WTC11 (cell line): ENCODE measurements at regions not wholly inside any gene's neighbourhood (a gene's known extent, or its start where the extent isn't known, plus 50 kb on each side); places are given as distances from the start of the nearest gene placed in this dataset.

Source experiments
- ATAC-seq: fragments of 200-7000 bp; cut with Tn5 transposase; 2 replicates; pipeline ENCODE4 v1.10.0; 2021; ENCODE audit warnings: mild to moderate bottlenecking, moderate library complexity
- CTCF ChIA-PET: fragments of 300-600 bp; sonication (Branson Sonifier 250); formaldehyde crosslinking; loops from one replicate; lab custom pipeline; 2021; ENCODE audit warnings: antibody characterized with exemption; lab: Charles Lee
- POLR2A ChIA-PET: fragments of 350-600 bp; sonication (Branson Sonifier 250); formaldehyde crosslinking; loops from one replicate; lab custom pipeline; 2021; ENCODE audit warnings: antibody characterized with exemption; lab: Charles Lee
- DNase-seq: peaks from one replicate; pipeline ENCODE4 v3.0.0; 2021; ENCODE audit warnings: low spot score
- H3K27ac Mint-ChIP-seq: 2 replicates; pipeline ENCODE4 v1.8.0; 2021; ENCODE audit warnings: mixed read lengths
- H3K27me3 Mint-ChIP-seq: 2 replicates; pipeline ENCODE4 v1.8.0; 2021; ENCODE audit warnings: low read depth, mild to moderate bottlenecking, moderate library complexity, mixed read lengths
- H3K36me3 Mint-ChIP-seq: 2 replicates; pipeline ENCODE4 v1.8.0; 2021; ENCODE audit warnings: mixed read lengths
- H3K4me1 Mint-ChIP-seq: 2 replicates; pipeline ENCODE4 v1.8.0; 2022; ENCODE audit warnings: mixed read lengths
- H3K4me3 Mint-ChIP-seq: 2 replicates; pipeline ENCODE4 v1.8.0; 2021; ENCODE audit warnings: mild to moderate bottlenecking, moderate library complexity, mixed read lengths
- H3K9me3 Mint-ChIP-seq: 2 replicates; pipeline ENCODE4 v1.8.0; 2021; ENCODE audit warnings: mixed read lengths
- ATF2 ChIP-seq: sonication (generic); formaldehyde crosslinking; IDR thresholded peaks from 2 replicates; pipeline ENCODE4 v1.8.1; 2022; ENCODE audit warnings: low read depth, missing genetic modification reagents, borderline replicate concordance
- FOXP4 ChIP-seq: sonication (generic); formaldehyde crosslinking; IDR thresholded peaks from 2 replicates; pipeline ENCODE4 v1.8.0; 2022; ENCODE audit warnings: mild to moderate bottlenecking, missing genetic modification reagents
- JAZF1 ChIP-seq: fragments of 250-450 bp; sonication (Bioruptor Pico); IDR thresholded peaks from 2 replicates; pipeline ENCODE4 v1.9.0; 2021; ENCODE audit warnings: moderate library complexity, mild to moderate bottlenecking, inconsistent platforms
- MXD4 ChIP-seq: fragments of 250-450 bp; sonication (Bioruptor Pico); IDR thresholded peaks from 2 replicates; pipeline ENCODE4 v1.8.0; 2021; ENCODE audit warnings: mild to moderate bottlenecking, moderate library complexity, borderline replicate concordance
- MYBL2 ChIP-seq: sonication (generic); formaldehyde crosslinking; IDR thresholded peaks from 2 replicates; pipeline ENCODE4 v1.8.1; 2023; ENCODE audit warnings: mild to moderate bottlenecking, moderate library complexity, missing genetic modification reagents
- NFATC4 ChIP-seq: fragments of 250-450 bp; sonication (Bioruptor Pico); IDR thresholded peaks from 2 replicates; pipeline ENCODE4 v1.9.0; 2021; ENCODE audit warnings: mild to moderate bottlenecking
- NFE2L1 ChIP-seq: sonication (generic); formaldehyde crosslinking; IDR thresholded peaks from 2 replicates; pipeline ENCODE4 v1.8.1; 2023; ENCODE audit warnings: missing genetic modification reagents
- PRRX2 ChIP-seq: fragments of 250-450 bp; sonication (Bioruptor Pico); IDR thresholded peaks from 2 replicates; pipeline ENCODE4 v1.8.0; 2021; ENCODE audit warnings: mild to moderate bottlenecking
- RELA ChIP-seq: sonication (generic); formaldehyde crosslinking; IDR thresholded peaks from 2 replicates; pipeline ENCODE4 v1.8.1; 2022; ENCODE audit warnings: missing genetic modification reagents, mild to moderate bottlenecking, borderline replicate concordance
- RORB ChIP-seq: fragments of 250-450 bp; sonication (Bioruptor Pico); IDR thresholded peaks from 2 replicates; pipeline ENCODE4 v1.9.0; 2021; ENCODE audit warnings: mild to moderate bottlenecking
- SP1 ChIP-seq: sonication (generic); formaldehyde crosslinking; conservative IDR thresholded peaks from 2 replicates; pipeline ENCODE4 v1.8.1; 2022; ENCODE audit warnings: missing genetic modification reagents
- STAT6 ChIP-seq: sonication (generic); formaldehyde crosslinking; conservative IDR thresholded peaks from 2 replicates; pipeline ENCODE4 v1.8.1; 2023; ENCODE audit warnings: mild to moderate bottlenecking, low read depth, missing genetic modification reagents, moderate library complexity
- TCF7 ChIP-seq: sonication (generic); formaldehyde crosslinking; IDR thresholded peaks from 2 replicates; pipeline ENCODE4 v1.8.0; 2022; ENCODE audit warnings: mild to moderate bottlenecking, low read depth, missing genetic modification reagents, moderate library complexity
- ZNF263 ChIP-seq: sonication (generic); formaldehyde crosslinking; IDR thresholded peaks from 2 replicates; pipeline ENCODE4 v1.8.1; 2022; ENCODE audit warnings: low read depth, mild to moderate bottlenecking, moderate library complexity, missing genetic modification reagents
- ZNF396 ChIP-seq: fragments of 250-450 bp; sonication (Bioruptor Pico); IDR thresholded peaks from 2 replicates; pipeline ENCODE4 v1.8.0; 2021; ENCODE audit warnings: mild to moderate bottlenecking, moderate library complexity, borderline replicate concordance
- ZNF423 ChIP-seq: fragments of 250-450 bp; sonication (Bioruptor Pico); IDR thresholded peaks from 2 replicates; pipeline ENCODE4 v2.1.2; 2022; ENCODE audit warnings: mild to moderate bottlenecking, moderate library complexity
- ZNF425 ChIP-seq: fragments of 250-450 bp; sonication (Bioruptor Pico); conservative IDR thresholded peaks from 2 replicates; pipeline ENCODE4 v1.9.0; 2021; ENCODE audit warnings: mild to moderate bottlenecking
- ZNF512 ChIP-seq: sonication (generic); formaldehyde crosslinking; IDR thresholded peaks from 2 replicates; pipeline ENCODE4 v1.8.1; 2022; ENCODE audit warnings: missing genetic modification reagents, borderline replicate concordance
- ZSCAN18 ChIP-seq: fragments of 250-450 bp; sonication (Bioruptor Pico); IDR thresholded peaks from 2 replicates; pipeline ENCODE4 v2.1.2; 2022; ENCODE audit warnings: mild to moderate bottlenecking, moderate library complexity

GRCh38 chr7:17133977-17134376 is 164.5 kb upstream of the AHR start:
- Mint-ChIP-seq H3K27me3 (no peaks in the 10 kb centered on the region), H3K4me3 (no peak overlapping the region), H3K36me3 (no peaks in the 10 kb centered on the region), H3K9me3 (no peaks in the 10 kb centered on the region), H3K4me1 (peaks cover 6% of the 10 kb centered on the region; the same call in 1 of the 2 replicates), H3K27ac (no peak overlapping the region)
- ATAC-seq (no peak), DNase-seq (no peak)
- TF ChIP-seq RELA (CRISPR knock-in tag), result no peak
- TF ChIP-seq SP1, result no peak
- TF ChIP-seq STAT6, result no peak
- TF ChIP-seq JAZF1 (CRISPR knock-in tag), result no peak
- no peak for TF ChIP-seq ZNF512
- TF ChIP-seq ZNF263 (CRISPR knock-in tag), result no peak
- no peak for TF ChIP-seq MYBL2 (CRISPR knock-in tag)
- no peak for TF ChIP-seq FOXP4
- no peak for TF ChIP-seq NFATC4 (CRISPR knock-in tag)
- TF ChIP-seq ZNF396, result no peak
- TF ChIP-seq ZNF425 (CRISPR knock-in tag), result no peak
- CTCF ChIA-PET, result no interaction called here
- POLR2A ChIA-PET, result no interaction called here

GRCh38 chr7:17134786-17135185 is 163.7 kb upstream of the AHR start:
- no peaks in the 10 kb centered on the region for H3K36me3 Mint-ChIP-seq
- no peak overlapping the region for H3K27ac Mint-ChIP-seq
- ATAC-seq (no peak), DNase-seq (no peak)
- H3K27me3 Mint-ChIP-seq, result no peaks in the 10 kb centered on the region
- no peak overlapping the region for H3K4me3 Mint-ChIP-seq
- CTCF ChIA-PET, result no interaction called here
- peaks cover 6% of the 10 kb centered on the region; the same call in 1 of the 2 replicates for H3K4me1 Mint-ChIP-seq
- H3K9me3 Mint-ChIP-seq, result no peaks in the 10 kb centered on the region
- POLR2A ChIA-PET, result no interaction called here
- TF ChIP-seq PRRX2 (CRISPR knock-in tag) (no peak), ZNF423 (no peak), ZSCAN18 (CRISPR knock-in tag) (no peak), NFATC4 (CRISPR knock-in tag) (no peak), ATF2 (no peak), RORB (CRISPR knock-in tag) (no peak), MXD4 (CRISPR knock-in tag) (no peak), TCF7 (no peak), ZNF396 (no peak), NFE2L1 (CRISPR knock-in tag) (no peak)
